GM19240 (cell line): ENCODE measurements at regions not wholly inside any gene's neighbourhood (a gene's known extent, or its start where the extent isn't known, plus 50 kb on each side); places are given as distances from the start of the nearest gene placed in this dataset.

Experiments
- DNase-seq: peaks from one replicate; pipeline ENCODE4 v3.0.0; 2011; ENCODE audit warnings: low spot score; ENCODE audit not compliant: insufficient read length

DNA sequence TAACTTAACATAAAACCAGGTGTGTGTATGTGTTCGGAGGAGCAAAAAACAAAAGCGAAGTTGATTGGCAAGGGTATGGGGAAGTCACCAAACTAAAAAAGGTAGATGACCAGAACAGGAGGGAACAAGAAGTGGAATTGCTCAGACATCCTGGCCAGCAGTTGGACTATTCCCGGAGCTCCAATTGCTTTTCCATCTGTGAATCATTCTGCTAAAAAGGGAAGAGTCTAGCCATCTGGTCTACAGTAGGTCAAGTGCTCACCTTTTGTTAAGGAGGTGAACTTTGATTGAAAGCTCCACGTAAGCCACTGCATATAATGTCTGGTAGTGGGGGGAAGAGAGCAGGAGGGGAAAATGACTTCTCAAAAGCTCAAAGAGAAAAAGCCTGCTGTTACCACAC is 50.0 kb upstream of the BET1 start:
- no peak for DNase-seq

GRCh38 chr7:94055963-94056362 is 51.8 kb upstream of the BET1 start:
- DNase-seq = no peak

GRCh38 chr7:94056796-94057207 is 52.6 kb upstream of the BET1 start:
- DNase-seq = no peak

- DNase-seq = no peak
These were observed 53.8 kb upstream of the BET1 start for GRCh38 chr7:94057955-94058354.

GRCh38 chr7:94059746-94060145 is 55.6 kb upstream of the BET1 start:
- DNase-seq = no peak

DNA sequence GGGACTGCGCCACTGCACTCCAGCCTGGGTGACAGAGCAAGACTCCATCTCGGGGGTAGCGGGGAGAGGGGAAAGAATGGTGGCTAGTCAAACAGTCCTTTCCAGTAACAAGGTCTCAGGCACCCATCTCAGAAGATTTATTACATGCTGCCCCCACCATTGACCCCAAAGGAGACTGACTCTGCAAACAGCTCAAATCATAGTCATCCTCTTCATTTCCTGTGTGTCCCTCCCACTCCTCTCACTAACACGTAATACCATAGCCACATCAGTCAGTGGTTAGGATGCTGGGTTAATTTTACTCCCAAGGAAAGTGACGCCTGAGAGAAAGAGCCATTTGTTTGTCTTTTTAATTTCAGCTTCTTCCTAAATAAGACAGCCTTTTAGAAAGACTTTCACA is 56.6 kb upstream of the BET1 start:
- no peak for DNase-seq

DNA sequence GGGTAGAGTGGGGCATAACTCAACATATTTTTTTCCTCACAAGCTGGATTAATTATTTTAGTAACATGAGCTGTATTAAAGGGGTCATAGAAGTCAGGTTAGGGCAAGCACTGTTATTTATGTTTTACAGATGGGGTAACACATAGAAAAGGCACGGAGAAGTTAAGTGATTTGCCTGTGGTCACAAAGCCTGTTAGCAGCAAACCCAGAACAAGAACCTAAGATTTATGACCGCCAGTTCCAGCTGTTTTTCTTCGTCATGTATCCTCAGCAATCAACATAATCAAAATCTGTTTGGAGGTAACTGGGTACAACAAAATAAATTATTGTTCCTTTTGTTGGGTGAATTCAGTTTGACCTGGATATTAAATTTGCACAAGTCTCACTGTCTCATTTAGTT is 57.2 kb upstream of the BET1 start:
- DNase-seq = no peak

DNA sequence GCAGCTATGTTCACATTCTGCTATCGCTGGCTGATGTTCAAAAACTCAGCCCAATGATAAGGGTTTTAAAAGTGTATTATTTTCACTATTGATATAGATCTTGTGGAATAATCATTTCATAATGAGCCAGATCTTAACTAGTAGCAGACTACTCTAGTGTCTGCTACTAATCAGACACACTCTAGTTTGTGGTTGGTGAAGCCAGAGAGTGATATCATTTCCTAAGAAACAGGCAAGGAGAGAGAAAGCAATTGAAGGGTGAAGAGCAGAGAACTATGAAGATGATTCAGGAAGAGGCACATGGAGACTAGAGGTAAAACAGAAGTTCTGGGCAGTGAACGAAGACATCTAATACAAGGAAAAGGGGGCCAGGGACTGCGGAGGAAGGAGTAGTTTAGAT is 58.2 kb upstream of the BET1 start:
- DNase-seq = no peak

GRCh38 chr7:94064541-94065191 is 60.5 kb upstream of the BET1 start:
- no peak for DNase-seq

- no peak for DNase-seq
These were observed 62.9 kb upstream of the BET1 start for GRCh38 chr7:94067047-94067446.

DNA sequence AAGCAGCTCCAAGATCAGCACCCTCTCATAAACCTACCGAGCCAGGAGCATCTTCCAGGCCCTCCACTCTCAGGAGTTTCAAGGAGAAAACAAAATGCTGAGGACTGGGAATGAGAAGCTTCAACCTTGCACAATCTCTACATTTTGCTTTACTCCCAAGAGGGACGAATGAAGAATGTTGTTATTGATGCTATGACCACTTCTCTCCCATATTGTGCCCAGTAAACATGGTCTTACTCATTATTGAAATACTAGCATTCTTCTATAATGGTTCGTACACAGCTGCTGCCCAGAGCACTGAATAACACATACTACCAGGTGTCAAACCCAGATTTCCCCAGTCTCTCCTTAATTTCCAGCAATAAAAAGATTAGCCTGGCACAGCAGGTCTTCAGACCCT is 63.4 kb upstream of the BET1 start:
- no peak for DNase-seq

- DNase-seq = no peak
These were observed 65.1 kb upstream of the BET1 start for GRCh38 chr7:94069162-94069739.

DNA sequence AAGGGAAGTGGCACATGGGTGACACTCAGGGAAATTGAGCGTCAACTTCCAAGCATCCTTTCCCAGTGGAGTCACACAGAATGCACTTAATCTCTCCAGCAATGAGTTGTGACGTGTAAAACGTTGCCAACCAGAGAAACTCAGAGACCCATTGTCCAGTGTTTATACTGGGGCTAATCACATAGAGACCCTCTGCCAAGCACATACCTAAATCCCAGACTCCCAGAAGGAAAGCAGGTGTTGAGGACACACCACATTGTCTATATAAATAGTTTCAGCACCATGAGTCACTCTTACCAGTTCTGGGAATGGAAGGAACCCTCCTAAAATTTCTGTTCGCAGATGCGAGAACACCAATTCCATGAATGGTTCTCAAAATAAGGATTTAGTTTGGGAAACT is 76.4 kb upstream of the BET1 start:
- DNase-seq = no peak

- no peak for DNase-seq
These were observed 78.0 kb upstream of the BET1 start for GRCh38 chr7:94082126-94082525.

DNA sequence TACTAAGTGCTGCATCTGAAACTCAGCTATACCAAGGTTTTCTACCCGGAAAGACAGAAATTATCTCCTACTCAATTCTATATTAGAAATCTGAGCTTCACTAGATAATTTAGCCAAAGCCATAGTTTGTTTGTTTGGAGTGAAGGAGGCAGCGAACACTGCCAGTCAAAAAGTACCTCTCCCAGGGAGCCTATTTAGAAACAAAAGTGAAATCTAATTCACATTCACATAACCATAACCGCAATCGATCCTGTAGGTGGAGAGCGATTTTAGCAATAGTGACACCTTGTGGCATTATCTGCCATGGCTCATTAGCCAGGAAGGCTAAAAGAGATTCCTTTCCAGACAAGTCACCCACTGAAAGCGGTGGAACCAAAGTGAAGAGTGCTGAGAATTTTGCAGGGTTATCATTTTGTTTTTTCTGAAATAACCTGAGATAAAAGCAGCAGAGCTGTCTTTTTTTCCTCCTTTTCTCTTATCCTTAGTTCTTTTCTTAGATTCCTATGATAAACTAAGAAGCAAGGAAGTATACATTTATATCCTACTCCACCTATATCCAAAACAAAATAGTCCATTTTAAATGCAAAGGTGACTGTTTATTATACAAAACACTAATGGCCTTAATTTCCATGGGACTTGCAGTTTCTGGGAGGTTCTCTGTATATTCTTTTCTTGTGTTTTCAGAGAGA is 83.7 kb upstream of the BET1 start:
- peak; percentile 53 for DNase-seq

GRCh38 chr7:94088560-94088959 is 84.4 kb upstream of the BET1 start:
- DNase-seq = no peak

GRCh38 chr7:94089806-94090205 is 85.7 kb upstream of the BET1 start:
- no peak for DNase-seq

- DNase-seq = no peak
These were observed 88.8 kb upstream of the BET1 start for GRCh38 chr7:94092980-94093379.

GRCh38 chr7:94094298-94094697 is 90.1 kb upstream of the BET1 start:
- no peak for DNase-seq

DNA sequence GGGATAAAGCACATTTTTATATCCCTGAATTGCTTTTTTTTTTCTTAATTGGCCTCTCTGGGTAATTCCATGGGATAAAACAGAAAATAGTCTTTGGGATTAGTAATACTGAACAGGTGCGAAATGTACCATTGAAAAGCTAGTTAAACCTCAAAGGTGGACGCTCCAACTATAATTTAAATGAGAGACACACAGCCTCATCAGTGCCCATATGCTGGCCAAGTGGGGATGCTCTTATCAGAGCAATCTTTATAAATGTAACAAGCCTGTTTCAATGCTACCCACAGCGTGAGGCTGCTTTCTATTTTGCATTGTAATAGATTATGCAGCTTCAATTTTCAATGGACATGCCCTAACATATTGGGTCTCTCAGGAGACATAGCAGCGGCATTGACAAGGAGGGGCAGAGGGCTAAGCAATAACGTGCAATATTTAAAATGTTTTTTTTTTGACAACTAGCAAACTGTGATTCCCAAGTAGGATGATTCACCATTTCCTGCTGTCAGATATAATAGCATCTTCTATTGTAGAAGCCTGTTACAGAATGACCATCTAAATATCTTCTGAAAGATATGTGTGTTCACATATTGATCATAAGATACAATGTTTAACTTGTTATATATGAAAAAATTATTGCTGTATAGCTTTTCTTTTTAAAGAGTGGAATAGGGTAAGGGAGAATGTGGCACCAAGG is 91.3 kb upstream of the BET1 start:
- DNase-seq = no peak

DNA sequence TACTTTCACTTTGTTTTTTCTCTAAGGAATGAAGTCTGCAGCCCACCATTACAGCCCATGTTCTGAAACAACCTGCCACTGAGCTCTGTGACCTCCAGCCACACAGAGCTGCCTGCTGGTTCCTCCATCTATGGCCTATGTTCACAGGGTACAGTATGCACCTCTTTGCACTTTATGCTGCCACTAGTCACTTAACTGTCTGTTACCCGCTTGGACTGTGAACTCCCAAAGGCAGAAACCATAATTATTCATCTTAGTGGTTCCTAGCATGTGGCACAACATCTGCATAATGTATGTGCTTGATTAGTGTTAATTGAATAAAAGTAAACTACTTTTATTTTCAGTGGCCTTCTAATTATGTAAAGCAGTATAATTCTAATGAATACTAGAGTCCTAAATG is 95.5 kb upstream of the BET1 start:
- DNase-seq = no peak

GRCh38 chr7:94100723-94101345 is 96.7 kb upstream of the BET1 start:
- no peak for DNase-seq
